Prostate gland (tissue), 2 donors: ENCODE measurements at regions not wholly inside any gene's neighbourhood (a gene's known extent, or its start where the extent isn't known, plus 50 kb on each side); places are given as distances from the start of the nearest gene placed in this dataset.
"Not testable (repeated sequence)": the region's sequence is repeated elsewhere in the genome, so short reads cannot be mapped to it uniquely, and the experiment has no call there.

Experiments
- DNase-seq: peaks from one replicate; pipeline ENCODE4 v3.0.0-alpha.2; 2019; ENCODE audit warnings: low spot score
- H3K27ac ChIP-seq, 2 donors: fragments of 200-600 bp; sonication (generic); 2 replicates each; pipeline ENCODE4 v1.5.1; 2017 to 2019
- H3K27me3 ChIP-seq: fragments of 200-600 bp; sonication (generic); replicated peaks from 2 replicates; pipeline ENCODE4 v1.5.1; 2019; ENCODE audit not compliant: insufficient read depth
- H3K36me3 ChIP-seq, 2 donors: fragments of 200-600 bp; sonication (generic); 1 replicate in 1 of 2; 2 replicates in 1 of 2; pipeline versions ENCODE4 v1.5.1 to v1.8.1; 2017 to 2019
- H3K4me1 ChIP-seq: fragments of 200-600 bp; sonication (generic); replicated peaks from 2 replicates; pipeline ENCODE4 v1.5.1; 2019
- H3K4me3 ChIP-seq, 2 donors: fragments of 200-600 bp; sonication (generic); 2 replicates each; pipeline ENCODE4 v1.5.1; 2017 to 2019
- H3K9me3 ChIP-seq: fragments of 200-600 bp; sonication (generic); 2 replicates; pipeline ENCODE4 v1.5.1; 2017
- CTCF ChIP-seq, 4 experiments: fragments of 200-600 bp in 2 of 4; fragments of 450-650 bp in 2 of 4; sonication (generic) in 2 of 4; IDR thresholded peaks; 1 replicate in 3 of 4; 2 replicates in 1 of 4; pipeline ENCODE4 v1.5.1; 2016 to 2019; ENCODE audit warnings: antibody characterized with exemption in 4 of 4, mild to moderate bottlenecking in 2 of 4, moderate library complexity in 2 of 4
- POLR2A ChIP-seq: fragments of 450-650 bp; IDR thresholded peaks from one replicate; pipeline ENCODE4 v1.6.1; 2016; ENCODE audit warnings: antibody characterized with exemption, mild to moderate bottlenecking
- POLR2AphosphoS5 ChIP-seq: sonication (generic); formaldehyde crosslinking; IDR thresholded peaks from one replicate; pipeline ENCODE4 v1.6.1; 2017; ENCODE audit warnings: antibody characterized with exemption
- WGBS: methylation state at CpG from one replicate; pipeline ENCODE4 v1.1.5; 2018; 5-methylcytosine and 5-hydroxymethylcytosine counted together
- intact Hi-C: fragments of 100-400 bp; cut with DNase I; formaldehyde crosslinking; loops from one replicate; pipeline ENCODE4 v1.14.2; 2022

- TF ChIP-seq POLR2A: no peak
- no peak for TF ChIP-seq POLR2AphosphoS5
- no peak for TF ChIP-seq CTCF (IDR thresholded peaks at IDR 0.05)
- Histone ChIP-seq H3K27ac (no peak overlapping the region), H3K36me3 (no peaks in the 10 kb centered on the region), H3K27me3 (no peaks in the 10 kb centered on the region), H3K4me1 (no peaks in the 10 kb centered on the region), H3K9me3 (no peaks in the 10 kb centered on the region), H3K4me3 (no peak overlapping the region)
- WGBS: 69% methylated on average over 5 of the region's 5 CpGs
- DNase-seq: no peak
- intact Hi-C loops: no loop called here
These were observed 187.6 kb downstream of the ADCYAP1 start for GRCh38 chr18:1092228-1092627.

- Histone ChIP-seq H3K27ac (no peak overlapping the region), H3K36me3 (no peaks in the 10 kb centered on the region), H3K4me1 (no peaks in the 10 kb centered on the region), H3K9me3 (no peaks in the 10 kb centered on the region), H3K27me3 (no peaks in the 10 kb centered on the region), H3K4me3 (no peak overlapping the region)
- intact Hi-C loops: no loop called here
- TF ChIP-seq POLR2A (no peak), CTCF (IDR thresholded peaks at IDR 0.05) (no peak), POLR2AphosphoS5 (no peak)
- no peak for DNase-seq
- WGBS: 83% methylated on average over 4 of the region's 4 CpGs
These were observed 189.7 kb downstream of the ADCYAP1 start for GRCh38 chr18:1094409-1094808.

GRCh38 chr18:1097991-1098735 lies 193.5 kb downstream of the ADCYAP1 start:
- H3K4me3 ChIP-seq, H3K36me3 ChIP-seq, H3K27me3 ChIP-seq, H3K9me3 ChIP-seq, H3K27ac ChIP-seq, H3K4me1 ChIP-seq, intact Hi-C loops, DNase-seq: not testable (repeated sequence)
- 97% methylated on average over 51 of the region's 51 CpGs for WGBS

- no peak for DNase-seq
- no peaks in the 10 kb centered on the region for H3K9me3 ChIP-seq
- H3K27ac ChIP-seq: no peak overlapping the region
These were observed 198.2 kb downstream of the ADCYAP1 start for GRCh38 chr18:1102848-1103247.

GRCh38 chr18:1103537-1103936 lies 198.9 kb downstream of the ADCYAP1 start:
- 50% methylated on average over 2 of the region's 2 CpGs for WGBS
- Histone ChIP-seq H3K4me3 (no peak overlapping the region), H3K27me3 (no peaks in the 10 kb centered on the region), H3K9me3 (no peaks in the 10 kb centered on the region), H3K36me3 (no peaks in the 10 kb centered on the region), H3K27ac (no peak overlapping the region), H3K4me1 (no peaks in the 10 kb centered on the region)
- intact Hi-C loops: no loop called here
- no peak for DNase-seq
- no peak for TF ChIP-seq POLR2A
- TF ChIP-seq POLR2AphosphoS5: no peak
- TF ChIP-seq CTCF (IDR thresholded peaks at IDR 0.05): no peak

More at GRCh38 chr18:1102848-1103247, 198.2 kb downstream of the ADCYAP1 start:
- no peak for TF ChIP-seq CTCF (IDR thresholded peaks at IDR 0.05)
- no peak for TF ChIP-seq POLR2A
- TF ChIP-seq POLR2AphosphoS5: no peak
- Histone ChIP-seq H3K4me3 (no peak overlapping the region), H3K4me1 (no peaks in the 10 kb centered on the region), H3K36me3 (no peaks in the 10 kb centered on the region), H3K27me3 (no peaks in the 10 kb centered on the region)
- intact Hi-C loops: no loop called here
- WGBS: 66% methylated on average over 2 of the region's 2 CpGs
